Osteoblast (primary cell): ENCODE measurements at regions not wholly inside any gene's neighbourhood (a gene's known extent, or its start where the extent isn't known, plus 50 kb on each side); places are given as distances from the start of the nearest gene placed in this dataset.

ENCODE experiments used
- DNase-seq: peaks from one replicate; pipeline ENCODE4 v3.0.0; 2011; ENCODE audit warnings: low spot score, mixed read lengths; ENCODE audit not compliant: insufficient read length; ENCODE audit errors: missing footprints
- H2AFZ ChIP-seq: 2 replicates; pipeline ENCODE4 v1.6.0; 2011; ENCODE audit warnings: mild to moderate bottlenecking, low read length
- H3K27ac ChIP-seq: 2 replicates; pipeline ENCODE4 v1.5.1; 2011; ENCODE audit warnings: mild to moderate bottlenecking, low read depth, low read length, moderate library complexity
- H3K27me3 ChIP-seq: 2 replicates; pipeline ENCODE4 v1.6.0; 2012; ENCODE audit warnings: mild to moderate bottlenecking, control low read depth, inconsistent platforms, low read length, moderate library complexity; ENCODE audit not compliant: insufficient read depth
- H3K36me3 ChIP-seq: 2 replicates; pipeline ENCODE4 v1.5.1; 2011; ENCODE audit warnings: mild to moderate bottlenecking, low read length, control low read depth, moderate library complexity; ENCODE audit not compliant: insufficient read depth
- H3K4me1 ChIP-seq: 2 replicates; pipeline ENCODE4 v1.5.1; 2011; ENCODE audit warnings: mild to moderate bottlenecking, low read length, control low read depth, moderate library complexity; ENCODE audit not compliant: insufficient read depth
- H3K4me2 ChIP-seq: 2 replicates; pipeline ENCODE4 v1.6.0; 2011; ENCODE audit warnings: mild to moderate bottlenecking, low read length; ENCODE audit not compliant: insufficient read depth
- H3K4me3 ChIP-seq: fragments of 200-600 bp; sonication (generic); 3 replicates; pipeline ENCODE4 v1.5.1; 2012; ENCODE audit warnings: mild to moderate bottlenecking, low read length, inconsistent platforms; ENCODE audit not compliant: insufficient read depth
- H3K79me2 ChIP-seq: 2 replicates; pipeline ENCODE4 v1.6.0; 2012; ENCODE audit warnings: mild to moderate bottlenecking, low read length, control low read depth, inconsistent platforms; ENCODE audit not compliant: insufficient read depth
- H3K9me3 ChIP-seq: 2 replicates; pipeline ENCODE4 v1.5.1; 2011; ENCODE audit warnings: low read depth, low read length, control low read depth
- H4K20me1 ChIP-seq: 2 replicates; pipeline ENCODE4 v1.6.0; 2012; ENCODE audit warnings: mild to moderate bottlenecking, low read length, control low read depth; ENCODE audit not compliant: insufficient read depth
- CTCF ChIP-seq: IDR thresholded peaks from 2 replicates; pipeline ENCODE4 v1.5.1; 2011; ENCODE audit warnings: mild to moderate bottlenecking, low read depth, low read length, moderate library complexity; ENCODE audit errors: extremely low read depth

GRCh38 chr10:100683004-100683403 is 62.4 kb upstream of the PAX2 start:
- Histone ChIP-seq H2AFZ (no peak overlapping the region), H3K27ac (no peak overlapping the region), H3K27me3 (peaks cover 69% of the 10 kb centered on the region), H3K4me2 (no peak overlapping the region), H3K79me2 (no peaks in the 10 kb centered on the region), H4K20me1 (no peaks in the 10 kb centered on the region), H3K4me3 (no peak overlapping the region), H3K36me3 (no peaks in the 10 kb centered on the region), H3K4me1 (no peaks in the 10 kb centered on the region), H3K9me3 (no peaks in the 10 kb centered on the region)
- no peak for DNase-seq
- TF ChIP-seq CTCF = no peak

- Histone ChIP-seq H3K4me2 (no peak overlapping the region), H3K27me3 (peaks cover 76% of the 10 kb centered on the region), H3K4me3 (no peak overlapping the region), H3K79me2 (no peaks in the 10 kb centered on the region), H3K4me1 (no peaks in the 10 kb centered on the region), H2AFZ (no peak overlapping the region), H3K36me3 (no peaks in the 10 kb centered on the region), H3K9me3 (no peaks in the 10 kb centered on the region), H4K20me1 (no peaks in the 10 kb centered on the region), H3K27ac (no peak overlapping the region)
- no peak for TF ChIP-seq CTCF
- no peak for DNase-seq
Measured at GRCh38 chr10:100683545-100684300, 61.7 kb upstream of the PAX2 start.

GRCh38 chr10:100684688-100685235 is 60.6 kb upstream of the PAX2 start:
- peaks cover 86% of the 10 kb centered on the region for H3K27me3 ChIP-seq
- no peak overlapping the region for H3K4me2 ChIP-seq
- no peaks in the 10 kb centered on the region for H4K20me1 ChIP-seq
- H3K4me3 ChIP-seq = no peak overlapping the region
- H3K27ac ChIP-seq = no peak overlapping the region
- DNase-seq = no peak
- no peaks in the 10 kb centered on the region for H3K79me2 ChIP-seq
- no peaks in the 10 kb centered on the region for H3K4me1 ChIP-seq
- H3K9me3 ChIP-seq = no peaks in the 10 kb centered on the region
- no peak for TF ChIP-seq CTCF
- no peaks in the 10 kb centered on the region for H3K36me3 ChIP-seq
- no peak overlapping the region for H2AFZ ChIP-seq

GRCh38 chr10:100685331-100685730 is 60.1 kb upstream of the PAX2 start:
- TF ChIP-seq CTCF = no peak
- H3K9me3 ChIP-seq = no peaks in the 10 kb centered on the region
- DNase-seq = no peak
- no peaks in the 10 kb centered on the region for H3K36me3 ChIP-seq
- no peak overlapping the region for H3K4me2 ChIP-seq
- no peaks in the 10 kb centered on the region for H3K4me1 ChIP-seq
- no peaks in the 10 kb centered on the region for H3K79me2 ChIP-seq
- H3K27me3 ChIP-seq = peaks cover 86% of the 10 kb centered on the region
- H2AFZ ChIP-seq = no peak overlapping the region
- no peaks in the 10 kb centered on the region for H4K20me1 ChIP-seq
- H3K4me3 ChIP-seq = no peak overlapping the region
- H3K27ac ChIP-seq = no peak overlapping the region
